DMS153 treated with DMSO at 0.1 percent for 48 hours (cell line): ENCODE measurements at regions not wholly inside any gene's neighbourhood (a gene's known extent, or its start where the extent isn't known, plus 50 kb on each side); places are given as distances from the start of the nearest gene placed in this dataset.
"Not testable (repeated sequence)": the region's sequence is repeated elsewhere in the genome, so short reads cannot be mapped to it uniquely, and the experiment has no call there.

Experiments used
- DNase-seq: peaks from one replicate; lab custom pipeline; 2025; ENCODE audit not compliant: unreplicated experiment; lab: John Stamatoyannopoulos, UW

- DNase-seq = no peak
Observed at GRCh38 chr5:8693341-8693844, 824.4 kb downstream of the MTRR start.

- no peak for DNase-seq
Observed at GRCh38 chr5:8694545-8694944, 825.6 kb downstream of the MTRR start.

- no peak for DNase-seq
Observed at GRCh38 chr5:8695902-8696845, 827.2 kb downstream of the MTRR start.

- no peak for DNase-seq
Observed at GRCh38 chr5:8700222-8700621, 831.3 kb downstream of the MTRR start.

DNA sequence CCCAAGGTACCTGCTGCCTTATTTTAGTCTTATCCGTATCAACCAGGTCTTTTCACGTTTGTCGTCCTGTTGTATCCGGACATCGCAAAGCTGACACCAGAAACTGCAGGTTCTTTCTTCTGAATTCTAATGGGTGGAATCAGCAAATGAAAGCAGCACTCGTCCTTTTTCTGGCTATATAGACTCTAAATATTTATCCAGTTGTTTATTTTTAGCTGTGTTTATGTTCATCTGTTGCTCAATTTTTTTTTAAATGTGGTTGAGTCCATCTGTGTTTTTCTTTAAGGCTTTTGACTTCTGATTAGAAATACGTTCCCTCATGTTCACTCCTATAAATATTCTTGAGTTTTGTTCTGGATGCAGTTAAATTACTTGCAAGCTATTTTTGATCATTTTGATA lies 831.7 kb downstream of the MTRR start:
- no peak for DNase-seq

DNA sequence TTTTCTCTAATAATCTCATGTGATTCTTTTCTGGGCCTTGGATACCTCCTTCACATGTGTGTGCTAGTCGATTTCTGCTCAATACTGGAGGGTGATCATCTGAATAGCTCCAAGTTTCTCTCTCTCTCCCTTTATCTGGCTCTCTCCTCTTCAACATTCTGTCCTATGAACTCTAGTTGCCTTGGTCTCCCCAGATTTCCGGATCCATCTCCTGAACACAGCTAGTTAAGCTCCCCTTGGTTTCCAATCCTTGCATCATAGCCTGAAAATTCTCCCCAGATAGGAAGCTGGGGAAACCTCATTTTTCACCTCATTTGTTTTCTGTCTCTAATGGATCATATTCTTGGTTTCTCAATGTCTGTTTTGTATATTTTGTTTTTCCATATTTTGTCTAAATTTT lies 832.3 kb downstream of the MTRR start:
- no peak for DNase-seq

DNA sequence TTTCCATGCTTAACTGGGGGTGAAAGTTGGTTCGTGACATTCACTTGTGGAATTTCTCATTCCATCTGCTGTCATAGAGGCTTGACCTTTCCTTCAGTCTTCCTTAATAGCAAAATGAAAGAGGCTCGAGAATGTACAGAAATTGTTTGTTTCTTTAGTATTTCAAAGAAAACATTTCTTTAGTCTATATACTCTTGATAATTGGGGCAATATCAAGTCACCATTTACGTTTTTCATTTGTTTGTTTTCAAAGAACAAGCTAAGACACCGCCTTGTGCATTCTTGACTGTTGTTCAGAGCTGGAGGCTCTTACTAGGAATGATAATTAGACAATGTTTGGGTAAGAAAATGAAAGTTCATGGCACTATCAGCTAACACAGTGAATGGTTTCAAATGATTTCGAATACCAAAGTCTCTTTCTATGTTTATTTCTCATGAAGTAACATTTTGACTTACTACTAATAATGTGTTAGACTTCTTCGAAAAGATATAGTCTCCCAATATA lies 835.4 kb downstream of the SEMA5A start:
- no peak for DNase-seq

GRCh38 chr5:8714198-8714597 lies 831.7 kb downstream of the SEMA5A start:
- DNase-seq = no peak

DNA sequence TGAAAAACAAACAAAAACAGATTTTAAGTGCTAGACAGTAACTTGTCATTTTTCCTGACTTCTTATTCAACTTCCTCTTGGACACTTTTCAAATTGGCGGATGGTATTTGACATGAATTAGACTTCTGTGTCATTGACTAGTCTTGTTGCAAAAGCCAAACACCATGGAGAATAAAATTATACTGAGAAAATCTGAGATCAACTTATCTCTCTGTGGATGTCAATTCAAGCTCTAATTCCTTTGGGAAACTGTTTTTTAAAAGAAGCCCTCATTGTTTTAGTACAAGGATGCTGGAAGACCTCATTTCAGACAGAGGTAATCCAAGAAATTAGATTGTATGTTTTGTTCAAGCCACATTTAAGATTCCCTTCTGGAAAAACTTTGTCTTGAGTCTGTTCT lies 831.0 kb downstream of the SEMA5A start:
- DNase-seq = no peak

DNA sequence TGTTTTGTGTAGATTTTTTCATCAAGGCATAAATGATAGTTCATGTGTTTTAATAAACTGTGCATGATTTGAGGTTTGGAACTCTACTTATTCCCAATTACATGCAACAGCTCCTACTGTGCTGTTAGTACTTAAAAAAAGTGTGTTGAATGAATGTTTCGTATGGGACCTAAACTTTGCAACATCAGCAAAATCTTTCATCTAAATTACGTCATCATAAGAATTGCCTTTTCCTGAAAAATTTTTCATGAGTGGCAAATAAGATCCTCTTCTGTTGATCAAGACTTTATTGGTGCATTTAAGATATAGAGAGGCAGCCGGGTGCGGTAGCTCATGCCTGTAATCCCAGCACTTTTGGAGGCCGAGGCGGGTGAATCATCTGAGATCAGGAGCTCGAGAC lies 826.1 kb downstream of the SEMA5A start:
- DNase-seq = no peak

GRCh38 chr5:8720506-8720905 lies 825.4 kb downstream of the SEMA5A start:
- DNase-seq = no peak

- DNase-seq = no peak
Observed at GRCh38 chr5:8721536-8721935, 824.3 kb downstream of the SEMA5A start.

- DNase-seq = peak; percentile 66
Observed at GRCh38 chr5:8726383-8727036, 819.4 kb downstream of the SEMA5A start.

DNA sequence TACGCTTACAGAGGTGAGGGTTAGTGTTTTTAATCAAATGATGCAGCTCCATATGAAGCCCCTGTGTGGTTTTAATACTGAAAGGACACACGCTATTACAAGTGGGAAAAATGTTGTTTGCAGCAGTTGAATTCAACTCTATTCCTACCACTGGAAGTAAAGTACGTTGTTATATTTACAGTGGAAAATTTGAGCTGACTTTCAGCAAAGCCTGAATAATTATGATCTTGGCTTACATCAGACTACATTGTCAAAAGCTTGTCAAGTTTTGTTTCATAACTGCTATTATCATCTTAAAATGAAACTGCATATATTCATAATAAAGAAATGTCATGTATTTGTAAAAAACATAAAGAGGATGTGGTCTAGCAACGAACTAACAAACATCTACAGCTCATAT lies 818.5 kb downstream of the SEMA5A start:
- no peak for DNase-seq

DNA sequence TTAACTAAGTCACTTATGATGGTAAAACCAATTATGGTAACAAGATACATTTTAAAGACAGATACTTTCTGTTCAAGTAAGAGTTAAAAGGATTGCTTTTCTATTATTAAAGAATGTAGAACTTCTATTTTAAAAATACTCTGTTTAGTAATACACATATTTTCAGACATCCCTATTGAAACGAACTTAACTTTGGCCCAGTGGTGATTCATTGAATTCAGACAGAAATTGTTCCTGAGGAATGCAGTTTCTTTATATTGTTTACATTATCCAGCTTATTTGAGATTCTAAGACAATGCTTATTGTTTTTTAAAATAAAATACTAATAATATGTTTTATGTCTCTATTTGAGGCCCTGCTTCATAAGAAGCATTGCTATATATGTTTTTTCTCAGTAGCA lies 816.4 kb downstream of the SEMA5A start:
- DNase-seq = no peak

- DNase-seq = no peak
Observed at GRCh38 chr5:8730194-8730593, 815.7 kb downstream of the SEMA5A start.

GRCh38 chr5:8731110-8731509 lies 814.8 kb downstream of the SEMA5A start:
- not testable (repeated sequence) for DNase-seq

DNA sequence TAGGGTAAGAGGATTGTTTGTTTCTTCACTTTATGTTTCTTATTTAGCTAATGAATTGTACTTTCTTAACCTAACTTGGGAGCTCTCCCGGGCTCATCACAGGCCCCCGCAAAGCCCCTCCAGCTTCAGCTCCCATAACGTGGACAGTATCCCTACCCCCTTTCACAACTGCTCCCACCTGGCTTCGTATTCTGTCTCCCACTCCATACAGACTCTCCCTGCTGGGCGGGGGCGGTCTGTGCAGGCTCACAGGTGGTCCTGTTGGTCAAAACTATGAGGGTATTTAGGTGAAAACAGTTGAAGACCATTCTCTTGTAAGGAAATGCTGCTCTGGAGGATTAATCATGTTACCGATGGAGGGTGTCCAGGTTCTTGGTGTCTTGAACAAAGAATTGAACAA lies 805.3 kb downstream of the SEMA5A start:
- DNase-seq = no peak

DNA sequence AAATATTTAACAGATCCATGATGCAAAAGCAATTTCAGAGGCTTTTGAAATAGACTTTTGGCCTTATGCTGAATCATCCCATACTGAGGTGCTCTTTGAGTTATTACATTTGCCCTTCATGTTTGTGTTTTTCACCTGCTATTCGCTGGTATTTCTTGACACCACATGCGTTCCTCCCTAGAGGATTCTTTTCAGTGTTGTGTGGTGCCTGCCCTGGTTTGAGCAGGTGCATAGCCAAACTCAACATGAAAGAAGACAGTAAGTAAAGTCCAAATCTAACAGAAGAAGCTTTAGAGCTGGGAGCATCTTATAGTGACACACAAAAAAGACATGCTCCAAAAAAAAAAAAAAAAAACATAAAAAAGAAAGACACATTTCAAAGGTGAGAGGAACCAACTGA lies 796.3 kb downstream of the SEMA5A start:
- no peak for DNase-seq

DNA sequence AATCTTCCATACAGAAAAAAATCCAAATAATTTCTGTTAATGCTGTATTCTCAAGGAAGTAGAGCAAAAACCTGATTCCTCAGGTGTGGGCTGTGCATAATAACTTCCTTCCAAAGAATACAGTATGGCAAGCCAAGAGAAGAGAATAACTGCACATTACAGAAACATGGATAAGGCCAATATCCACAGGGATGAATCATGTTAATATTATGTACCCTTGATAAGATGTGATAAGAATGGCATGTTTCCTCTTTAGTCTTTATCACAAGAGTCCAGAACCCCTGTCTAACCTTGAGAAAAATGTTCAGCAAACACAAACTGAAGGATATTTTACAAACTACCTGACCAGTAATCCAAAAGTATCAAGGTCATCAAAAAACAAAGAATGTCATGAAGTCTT lies 795.8 kb downstream of the SEMA5A start:
- DNase-seq = no peak

GRCh38 chr5:8751971-8752370 lies 793.9 kb downstream of the SEMA5A start:
- DNase-seq = no peak

GRCh38 chr5:8752595-8752994 lies 793.3 kb downstream of the SEMA5A start:
- DNase-seq = no peak
